Brain microvascular endothelial cell (primary cell): ENCODE measurements at regions not wholly inside any gene's neighbourhood (a gene's known extent, or its start where the extent isn't known, plus 50 kb on each side); places are given as distances from the start of the nearest gene placed in this dataset.

Source experiments
- DNase-seq: peaks from one replicate; pipeline ENCODE4 v3.0.0-alpha.2; 2020
- H3K27ac ChIP-seq: fragments of 250-450 bp; sonication (Bioruptor Pico); 2 replicates; pipeline ENCODE4 v1.5.1; 2020; ENCODE audit warnings: mild to moderate bottlenecking, moderate library complexity
- H3K27me3 ChIP-seq: fragments of 250-450 bp; sonication (Bioruptor Pico); replicated peaks from 2 replicates; pipeline ENCODE4 v1.5.1; 2020; ENCODE audit warnings: mild to moderate bottlenecking
- H3K36me3 ChIP-seq: fragments of 250-450 bp; sonication (Bioruptor Pico); replicated peaks from 2 replicates; pipeline ENCODE4 v1.5.1; 2020; ENCODE audit warnings: mild to moderate bottlenecking
- H3K4me3 ChIP-seq: 2 replicates; pipeline ENCODE4 v1.5.1; 2011; ENCODE audit warnings: low read depth, mild to moderate bottlenecking, control low read depth, low read length, moderate library complexity
- CTCF ChIP-seq: IDR thresholded peaks from 2 replicates; pipeline ENCODE4 v1.5.1; 2011; ENCODE audit warnings: low read depth, mild to moderate bottlenecking, moderate library complexity, low read length, control low read depth, inconsistent platforms; ENCODE audit errors: missing control alignments
- in situ Hi-C: cut with HindIII; loops from 2 replicates; pipeline ENCODE4 v1.10.0; 2017; ENCODE audit warnings: low sequenced_read_pairs, low pct_ligation_motif_present

GRCh38 chr6:169989594-169989993 is 238.2 kb downstream of the ERMARD start:
- TF ChIP-seq CTCF: no peak
- no peaks in the 10 kb centered on the region for H3K27me3 ChIP-seq
- in situ Hi-C loops: no loop called here
- H3K4me3 ChIP-seq: no peak overlapping the region
- H3K36me3 ChIP-seq: no peaks in the 10 kb centered on the region
- DNase-seq: no peak
- H3K27ac ChIP-seq: no peak overlapping the region

DNA sequence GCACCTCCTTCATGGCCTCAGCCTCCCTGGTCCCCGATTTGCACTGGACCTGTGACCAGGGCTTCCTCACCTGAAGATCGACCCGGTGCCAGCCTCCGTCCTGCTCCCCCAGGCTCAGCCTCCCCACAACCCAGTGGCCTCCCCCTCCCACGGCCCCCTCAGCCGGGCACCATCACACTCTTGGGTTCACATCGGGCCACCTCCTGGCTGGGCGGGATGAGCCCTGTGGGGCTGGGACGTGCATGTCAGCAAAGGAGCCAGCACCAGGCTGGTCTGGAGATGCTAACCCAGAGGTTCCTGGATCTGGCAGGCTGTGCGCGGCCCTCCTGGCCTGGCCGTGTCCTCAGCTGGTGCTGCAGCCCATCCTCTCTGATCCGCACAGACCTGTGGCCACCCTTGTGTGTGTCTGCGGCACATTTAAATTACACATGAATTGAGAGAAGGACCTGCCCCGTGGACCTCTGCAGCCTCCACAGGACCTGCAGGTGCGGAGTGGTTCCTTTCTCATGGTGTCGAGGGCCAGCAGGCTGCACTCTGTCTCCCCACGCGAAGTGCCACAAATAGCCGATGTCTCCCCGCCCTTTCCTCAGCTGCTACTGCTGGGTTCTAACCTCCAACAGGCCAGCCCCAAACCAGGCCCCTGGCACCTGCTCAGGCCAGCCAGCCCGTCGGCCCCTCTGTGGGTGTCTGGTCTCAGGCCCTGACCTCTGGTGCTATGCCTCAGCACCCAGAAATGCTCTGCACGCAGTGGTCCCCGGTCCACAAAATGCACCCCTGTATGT is 237.5 kb downstream of the ERMARD start:
- Histone ChIP-seq H3K27me3 (no peaks in the 10 kb centered on the region), H3K27ac (no peak overlapping the region), H3K4me3 (no peak overlapping the region), H3K36me3 (no peaks in the 10 kb centered on the region)
- in situ Hi-C loops: no loop called here
- TF ChIP-seq CTCF: no peak
- DNase-seq: no peak

DNA sequence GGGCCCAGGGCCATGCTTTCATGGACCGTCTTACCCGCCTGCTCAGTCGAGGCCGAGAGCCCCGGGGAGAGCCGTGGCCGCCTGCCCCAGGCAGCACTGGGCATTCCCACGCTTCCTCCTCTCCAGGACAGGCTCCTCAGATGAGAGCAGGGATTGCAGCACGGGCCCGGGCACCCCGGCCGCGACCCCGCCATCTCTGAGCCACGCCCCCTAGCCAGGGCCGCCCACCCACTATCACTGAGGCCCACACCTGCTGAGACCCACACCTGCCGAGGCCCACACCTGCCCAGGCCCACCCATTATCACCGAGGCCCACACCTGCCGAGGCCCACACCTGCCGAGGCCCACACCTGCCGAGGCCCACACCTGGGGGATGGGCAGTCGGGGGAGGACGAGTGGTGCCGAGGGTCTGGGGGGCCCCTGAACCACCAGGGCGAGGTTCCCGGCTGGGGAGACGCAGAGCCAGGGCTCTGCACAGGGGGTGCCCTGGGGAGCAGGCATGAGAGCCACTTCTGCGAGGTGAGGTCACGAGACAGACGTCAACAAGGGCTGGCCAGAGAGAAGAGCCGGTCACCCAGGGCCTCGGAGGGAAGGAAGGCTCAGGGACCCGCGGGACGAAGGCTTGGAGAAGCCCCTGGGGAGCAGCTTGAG is 235.6 kb downstream of the ERMARD start:
- Histone ChIP-seq H3K4me3 (no peak overlapping the region), H3K36me3 (no peaks in the 10 kb centered on the region), H3K27ac (no peak overlapping the region), H3K27me3 (no peaks in the 10 kb centered on the region)
- TF ChIP-seq CTCF: no peak
- no peak for DNase-seq
- in situ Hi-C loops: no loop called here

GRCh38 chr6:169986171-169986847 is 234.9 kb downstream of the ERMARD start:
- no peak overlapping the region for H3K27ac ChIP-seq
- in situ Hi-C loops: no loop called here
- no peak for TF ChIP-seq CTCF
- H3K27me3 ChIP-seq: no peaks in the 10 kb centered on the region
- no peak for DNase-seq
- H3K36me3 ChIP-seq: no peaks in the 10 kb centered on the region
- H3K4me3 ChIP-seq: no peak overlapping the region

GRCh38 chr6:169985121-169986015 is 233.9 kb downstream of the ERMARD start:
- DNase-seq: no peak
- in situ Hi-C loops: no loop called here
- no peak for TF ChIP-seq CTCF
- no peaks in the 10 kb centered on the region for H3K27me3 ChIP-seq
- H3K27ac ChIP-seq: no peak overlapping the region
- H3K4me3 ChIP-seq: no peak overlapping the region
- H3K36me3 ChIP-seq: no peaks in the 10 kb centered on the region
